Caco-2 (cell line): ENCODE measurements at regions not wholly inside any gene's neighbourhood (a gene's known extent, or its start where the extent isn't known, plus 50 kb on each side); places are given as distances from the start of the nearest gene placed in this dataset.

Source experiments
- BruUV-seq: library from RNA; stranded (reverse); fragments of 400-500 nt; replicated peaks from 2 replicates; lab custom pipeline; 2021; lab: Mats Ljungman, UMichigan
- CTCF ChIA-PET: fragments of 300-600 bp; sonication (Branson Sonifier 250); formaldehyde crosslinking; loops from one replicate; lab custom pipeline; 2022; ENCODE audit warnings: antibody characterized with exemption; lab: Charles Lee
- POLR2A ChIA-PET: fragments of 300-600 bp; sonication (Branson Sonifier 250); formaldehyde crosslinking; loops from one replicate; lab custom pipeline; 2022; ENCODE audit warnings: antibody characterized with exemption; lab: Charles Lee
- DNase-seq, 2 experiments: peaks; one replicate each; pipeline versions ENCODE4 v3.0.0 to v3.0.0-alpha.2; 2020 to 2022
- H3K27me3 ChIP-seq: replicated peaks from 2 replicates; pipeline ENCODE4 v1.6.0; 2011; ENCODE audit warnings: low read length; ENCODE audit not compliant: control insufficient read depth, insufficient read depth
- H3K36me3 ChIP-seq: 2 replicates; pipeline ENCODE4 v1.5.1; 2011; ENCODE audit warnings: low read length; ENCODE audit not compliant: control insufficient read depth, insufficient read depth
- H3K4me1 ChIP-seq: fragments of 250-450 bp; sonication (Bioruptor Pico); 2 replicates; pipeline ENCODE4 v1.5.1; 2020; ENCODE audit warnings: mild to moderate bottlenecking
- H3K4me3 ChIP-seq: 2 replicates; pipeline ENCODE4 v1.5.1; 2011; ENCODE audit warnings: low read depth, mild to moderate bottlenecking, control low read depth, low read length
- H3K9me3 ChIP-seq: fragments of 250-450 bp; sonication (Bioruptor Pico); 2 replicates; pipeline ENCODE4 v1.5.1; 2020; ENCODE audit warnings: mild to moderate bottlenecking, moderate library complexity
- H3K27ac Mint-ChIP-seq: one replicate; pipeline ENCODE4 v1.8.0; 2022; ENCODE audit warnings: mixed read lengths; ENCODE audit not compliant: unreplicated experiment
- H3K27me3 Mint-ChIP-seq: one replicate; pipeline ENCODE4 v1.8.0; 2022; ENCODE audit warnings: mixed read lengths; ENCODE audit not compliant: insufficient read depth, unreplicated experiment
- H3K36me3 Mint-ChIP-seq: one replicate; pipeline ENCODE4 v1.8.0; 2022; ENCODE audit warnings: mild to moderate bottlenecking, mixed read lengths; ENCODE audit not compliant: insufficient read depth, unreplicated experiment
- H3K4me1 Mint-ChIP-seq: one replicate; pipeline ENCODE4 v1.8.0; 2022; ENCODE audit warnings: low read depth, mixed read lengths; ENCODE audit not compliant: unreplicated experiment
- H3K4me3 Mint-ChIP-seq: one replicate; pipeline ENCODE4 v1.8.0; 2022; ENCODE audit warnings: mild to moderate bottlenecking, moderate library complexity, mixed read lengths; ENCODE audit not compliant: unreplicated experiment
- H3K9me3 Mint-ChIP-seq: one replicate; pipeline ENCODE4 v1.8.0; 2022; ENCODE audit warnings: mixed read lengths; ENCODE audit not compliant: unreplicated experiment
- intact Hi-C: fragments of 100-400 bp; cut with micrococcal nuclease; formaldehyde crosslinking; loops from one replicate; pipeline ENCODE4 v1.10.0; 2022; ENCODE audit not compliant: unreplicated experiment
- TF ChIP-seq, protein P1 (sequence below), 2 experiments: fragments of 200-600 bp in 1 of 2; IDR thresholded peaks; 1 replicate in 1 of 2; 2 replicates in 1 of 2; pipeline versions ENCODE4 v1.5.1 to v1.8.0; 2011 to 2022; ENCODE audit warnings: antibody characterized with exemption in 1 of 2, control low read depth in 1 of 2, inconsistent platforms in 1 of 2, low read depth in 1 of 2, low read length in 1 of 2, mild to moderate bottlenecking in 1 of 2, moderate library complexity in 1 of 2; ENCODE audit not compliant: insufficient read depth in 1 of 2, severe bottlenecking in 1 of 2, unreplicated experiment in 1 of 2

DNA sequence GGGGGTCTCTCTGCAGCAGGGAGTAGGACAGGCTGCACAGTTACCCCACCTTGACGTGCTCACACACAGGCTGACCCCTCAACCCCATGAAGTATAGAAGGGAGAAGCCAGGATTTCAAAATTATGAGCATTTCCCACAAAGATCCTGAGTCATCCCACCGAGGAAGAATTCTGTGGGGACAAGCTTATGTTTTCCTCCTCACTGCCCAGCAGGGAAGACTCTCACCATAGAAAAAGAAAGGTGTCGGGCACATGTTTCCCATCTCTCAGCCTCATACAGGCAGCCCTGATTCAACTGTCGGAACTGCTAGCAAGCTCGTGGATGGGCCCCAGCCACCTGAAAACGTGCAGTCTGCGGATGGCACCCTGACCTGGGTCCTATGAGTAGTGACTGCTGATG is 499.7 kb upstream of the MKI67 start:
- no TSS peak for BruUV-seq
- H3K9me3 Mint-ChIP-seq: no peaks in the 10 kb centered on the region
- H3K27me3 Mint-ChIP-seq: peaks cover 6% of the 10 kb centered on the region
- no peaks in the 10 kb centered on the region for H3K36me3 ChIP-seq
- no peak overlapping the region for H3K4me3 Mint-ChIP-seq
- TF ChIP-seq, protein P1, sequence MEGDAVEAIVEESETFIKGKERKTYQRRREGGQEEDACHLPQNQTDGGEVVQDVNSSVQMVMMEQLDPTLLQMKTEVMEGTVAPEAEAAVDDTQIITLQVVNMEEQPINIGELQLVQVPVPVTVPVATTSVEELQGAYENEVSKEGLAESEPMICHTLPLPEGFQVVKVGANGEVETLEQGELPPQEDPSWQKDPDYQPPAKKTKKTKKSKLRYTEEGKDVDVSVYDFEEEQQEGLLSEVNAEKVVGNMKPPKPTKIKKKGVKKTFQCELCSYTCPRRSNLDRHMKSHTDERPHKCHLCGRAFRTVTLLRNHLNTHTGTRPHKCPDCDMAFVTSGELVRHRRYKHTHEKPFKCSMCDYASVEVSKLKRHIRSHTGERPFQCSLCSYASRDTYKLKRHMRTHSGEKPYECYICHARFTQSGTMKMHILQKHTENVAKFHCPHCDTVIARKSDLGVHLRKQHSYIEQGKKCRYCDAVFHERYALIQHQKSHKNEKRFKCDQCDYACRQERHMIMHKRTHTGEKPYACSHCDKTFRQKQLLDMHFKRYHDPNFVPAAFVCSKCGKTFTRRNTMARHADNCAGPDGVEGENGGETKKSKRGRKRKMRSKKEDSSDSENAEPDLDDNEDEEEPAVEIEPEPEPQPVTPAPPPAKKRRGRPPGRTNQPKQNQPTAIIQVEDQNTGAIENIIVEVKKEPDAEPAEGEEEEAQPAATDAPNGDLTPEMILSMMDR (IDR thresholded peaks at IDR 0.05; ENCODE audit: insufficient read depth in 1 of 2, low read depth in 1 of 2, low read length in 1 of 2, severe bottlenecking in 1 of 2, unreplicated experiment in 1 of 2): no peak
- intact Hi-C loops: no loop called here
- H3K27ac Mint-ChIP-seq: no peak overlapping the region
- H3K9me3 ChIP-seq: no peaks in the 10 kb centered on the region
- ChIA-PET POLR2A (no interaction called here), CTCF (no interaction called here)
- no peak for DNase-seq
- no peaks in the 10 kb centered on the region for H3K36me3 Mint-ChIP-seq
- peaks cover 11% of the 10 kb centered on the region for H3K4me1 Mint-ChIP-seq
- no peaks in the 10 kb centered on the region for H3K27me3 ChIP-seq
- H3K4me1 ChIP-seq: no peaks in the 10 kb centered on the region
- H3K4me3 ChIP-seq: no peak overlapping the region

- Mint-ChIP-seq H3K9me3 (no peaks in the 10 kb centered on the region), H3K27me3 (peaks cover 6% of the 10 kb centered on the region), H3K27ac (no peak overlapping the region), H3K4me1 (peaks cover 11% of the 10 kb centered on the region), H3K4me3 (no peak overlapping the region), H3K36me3 (no peaks in the 10 kb centered on the region)
- Histone ChIP-seq H3K4me3 (no peak overlapping the region), H3K9me3 (no peaks in the 10 kb centered on the region), H3K36me3 (no peaks in the 10 kb centered on the region), H3K4me1 (no peaks in the 10 kb centered on the region), H3K27me3 (no peaks in the 10 kb centered on the region)
- CTCF ChIA-PET: no interaction called here
- DNase-seq: no peak
- TF ChIP-seq, protein P1 (IDR thresholded peaks at IDR 0.05; ENCODE audit: insufficient read depth in 1 of 2, low read depth in 1 of 2, low read length in 1 of 2, severe bottlenecking in 1 of 2, unreplicated experiment in 1 of 2): no peak
- no TSS peak for BruUV-seq
- POLR2A ChIA-PET: no interaction called here
- intact Hi-C loops: no loop called here
These were observed 500.3 kb upstream of the MKI67 start for GRCh38 chr10:128626397-128627000.

GRCh38 chr10:128627811-128628210 is 501.6 kb upstream of the MKI67 start:
- no peak overlapping the region for H3K4me3 ChIP-seq
- TF ChIP-seq, protein P1 (IDR thresholded peaks at IDR 0.05; ENCODE audit: insufficient read depth in 1 of 2, low read depth in 1 of 2, low read length in 1 of 2, severe bottlenecking in 1 of 2, unreplicated experiment in 1 of 2): no peak
- H3K27me3 ChIP-seq: no peaks in the 10 kb centered on the region
- Mint-ChIP-seq H3K27me3 (peaks cover 6% of the 10 kb centered on the region), H3K36me3 (no peaks in the 10 kb centered on the region), H3K4me3 (no peak overlapping the region), H3K27ac (no peak overlapping the region), H3K4me1 (peaks cover 11% of the 10 kb centered on the region), H3K9me3 (no peaks in the 10 kb centered on the region)
- no peak for DNase-seq
- no peaks in the 10 kb centered on the region for H3K9me3 ChIP-seq
- CTCF ChIA-PET: no interaction called here
- no peaks in the 10 kb centered on the region for H3K4me1 ChIP-seq
- POLR2A ChIA-PET: no interaction called here
- no TSS peak for BruUV-seq
- H3K36me3 ChIP-seq: no peaks in the 10 kb centered on the region
- intact Hi-C loops: no loop called here
